ENCODE measurements at regions not wholly inside any gene's neighbourhood (a gene's known extent, or its start where the extent isn't known, plus 50 kb on each side); places are given as distances from the start of the nearest gene placed in this dataset.

DNA sequence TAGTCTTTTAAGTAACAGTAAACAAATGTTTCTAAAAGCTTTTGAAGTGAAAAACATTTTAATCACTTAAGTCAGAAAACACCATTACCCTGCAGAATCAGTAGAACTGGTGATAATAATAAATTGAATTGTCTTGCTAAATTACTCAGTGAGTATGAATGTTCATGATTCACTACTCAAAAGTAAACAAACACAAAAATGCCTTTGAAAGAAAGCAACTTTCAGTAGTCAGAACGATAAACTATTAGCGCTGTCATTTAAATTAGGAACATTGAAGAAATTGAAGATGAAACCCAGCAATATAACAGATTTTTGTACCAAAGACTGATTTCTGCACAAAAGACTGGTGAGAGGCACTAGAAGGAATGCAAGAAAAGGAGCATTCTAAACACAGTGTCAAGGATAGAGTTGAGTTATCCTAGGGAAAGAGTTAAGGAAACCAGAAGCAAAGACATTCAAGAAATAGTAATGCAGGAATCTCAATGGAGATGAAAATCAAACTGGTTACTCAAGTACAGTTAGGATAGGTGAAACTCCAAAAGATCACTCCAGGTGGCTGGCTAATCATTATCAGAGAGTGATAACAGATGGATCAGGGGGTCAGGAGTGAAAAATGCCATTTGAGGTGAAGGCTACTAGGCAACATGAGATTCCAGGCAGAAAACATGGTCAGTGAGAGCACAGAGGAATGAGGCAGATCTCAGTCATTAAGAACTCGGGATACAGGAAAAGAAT, 77.4 kb upstream of the ALG10 start:
- TF ChIP-seq CTCF (IDR thresholded peaks at IDR 0.05), result no peak
- TF ChIP-seq POLR2A (IDR thresholded peaks at IDR 0.05), result no peak
